ENCODE measurements at regions not wholly inside any gene's neighbourhood (a gene's known extent, or its start where the extent isn't known, plus 50 kb on each side); places are given as distances from the start of the nearest gene placed in this dataset.

DNA sequence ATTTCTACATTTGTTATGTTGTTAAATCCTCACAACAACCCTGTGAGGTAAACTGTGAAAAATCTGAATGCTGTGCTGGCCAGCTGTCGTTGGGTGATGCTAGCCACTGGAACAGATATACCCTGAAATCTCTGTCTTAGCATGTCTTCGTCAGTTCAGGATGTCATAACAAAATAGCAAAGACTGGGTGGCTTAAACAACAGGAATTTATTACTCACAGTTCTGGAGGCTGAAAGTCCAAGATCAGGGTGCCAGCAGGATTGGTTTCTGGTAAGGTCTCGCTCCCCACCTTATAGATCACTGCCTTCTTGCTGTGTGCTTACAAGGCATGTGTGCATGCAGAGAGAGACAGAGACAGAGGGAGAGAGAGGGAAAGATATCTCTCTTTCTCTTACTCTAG, 211.7 kb downstream of the C11orf91 start:
- H3K27ac Mint-ChIP-seq, result no peak overlapping the region
- H3K36me3 Mint-ChIP-seq, result no peaks in the 10 kb centered on the region
- TF ChIP-seq, protein P1, sequence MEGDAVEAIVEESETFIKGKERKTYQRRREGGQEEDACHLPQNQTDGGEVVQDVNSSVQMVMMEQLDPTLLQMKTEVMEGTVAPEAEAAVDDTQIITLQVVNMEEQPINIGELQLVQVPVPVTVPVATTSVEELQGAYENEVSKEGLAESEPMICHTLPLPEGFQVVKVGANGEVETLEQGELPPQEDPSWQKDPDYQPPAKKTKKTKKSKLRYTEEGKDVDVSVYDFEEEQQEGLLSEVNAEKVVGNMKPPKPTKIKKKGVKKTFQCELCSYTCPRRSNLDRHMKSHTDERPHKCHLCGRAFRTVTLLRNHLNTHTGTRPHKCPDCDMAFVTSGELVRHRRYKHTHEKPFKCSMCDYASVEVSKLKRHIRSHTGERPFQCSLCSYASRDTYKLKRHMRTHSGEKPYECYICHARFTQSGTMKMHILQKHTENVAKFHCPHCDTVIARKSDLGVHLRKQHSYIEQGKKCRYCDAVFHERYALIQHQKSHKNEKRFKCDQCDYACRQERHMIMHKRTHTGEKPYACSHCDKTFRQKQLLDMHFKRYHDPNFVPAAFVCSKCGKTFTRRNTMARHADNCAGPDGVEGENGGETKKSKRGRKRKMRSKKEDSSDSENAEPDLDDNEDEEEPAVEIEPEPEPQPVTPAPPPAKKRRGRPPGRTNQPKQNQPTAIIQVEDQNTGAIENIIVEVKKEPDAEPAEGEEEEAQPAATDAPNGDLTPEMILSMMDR (conservative IDR thresholded peaks at IDR 0.05), result no peak
- no peak for DNase-seq (ENCODE audit: extremely low spot score, unreplicated experiment)
- no peak overlapping the region for H3K4me3 Mint-ChIP-seq
- peaks cover 13% of the 10 kb centered on the region for H3K27me3 Mint-ChIP-seq
- no peaks in the 10 kb centered on the region for H3K9me3 Mint-ChIP-seq
- H3K4me1 Mint-ChIP-seq (ENCODE audit: unreplicated experiment), result no peaks in the 10 kb centered on the region

DNA sequence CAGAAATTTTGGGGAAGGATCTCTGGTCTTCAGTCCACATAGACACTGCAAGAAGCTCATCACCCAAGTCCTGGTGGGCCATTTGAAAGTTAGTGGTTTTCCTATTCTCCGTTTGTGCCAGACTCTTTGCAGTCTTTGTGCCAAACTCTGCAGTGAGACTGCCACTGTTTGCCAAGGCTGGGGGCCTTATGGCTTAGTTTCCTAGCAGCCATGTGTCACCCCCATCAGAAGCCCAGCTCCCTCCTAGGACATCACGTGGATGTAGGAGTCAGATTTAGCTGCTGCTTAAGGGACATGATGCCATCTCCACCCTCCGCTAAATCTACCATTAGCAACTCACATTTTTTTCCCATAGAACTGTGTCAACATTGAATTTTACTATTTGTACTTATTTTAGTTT, 220.0 kb downstream of the C11orf91 start:
- Mint-ChIP-seq H3K36me3 (no peaks in the 10 kb centered on the region), H3K4me1 (ENCODE audit: unreplicated experiment) (no peaks in the 10 kb centered on the region), H3K9me3 (no peaks in the 10 kb centered on the region), H3K27ac (no peak overlapping the region), H3K27me3 (peaks cover 22% of the 10 kb centered on the region), H3K4me3 (no peak overlapping the region)
- no peak for DNase-seq (ENCODE audit: extremely low spot score, unreplicated experiment)
- TF ChIP-seq, protein P1 (conservative IDR thresholded peaks at IDR 0.05), result no peak

DNA sequence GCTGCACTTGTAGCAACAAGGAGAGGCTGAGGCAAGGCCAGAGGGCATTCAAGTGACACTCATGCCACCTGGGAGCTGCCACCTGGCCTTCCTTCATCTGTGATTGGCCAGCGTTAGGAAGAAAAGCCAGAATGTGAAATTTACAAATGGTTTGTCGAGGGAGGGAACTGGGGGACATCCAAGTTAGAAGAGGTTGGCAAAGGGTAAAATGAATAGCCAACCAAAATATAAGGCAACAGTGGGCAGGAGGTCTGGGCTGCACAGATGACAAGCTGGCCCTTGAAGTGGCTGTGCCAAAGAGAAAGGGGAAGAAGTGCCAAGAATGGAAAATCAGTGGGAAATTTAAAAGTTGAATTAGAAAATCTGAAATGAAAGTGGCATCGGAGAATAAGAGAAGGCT, 221.4 kb downstream of the C11orf91 start:
- no peaks in the 10 kb centered on the region for H3K4me1 Mint-ChIP-seq (ENCODE audit: unreplicated experiment)
- H3K4me3 Mint-ChIP-seq, result no peak overlapping the region
- peaks cover 22% of the 10 kb centered on the region for H3K27me3 Mint-ChIP-seq
- no peak overlapping the region for H3K27ac Mint-ChIP-seq
- no peaks in the 10 kb centered on the region for H3K9me3 Mint-ChIP-seq
- TF ChIP-seq, protein P1 (conservative IDR thresholded peaks at IDR 0.05), result no peak
- H3K36me3 Mint-ChIP-seq, result no peaks in the 10 kb centered on the region
- DNase-seq (ENCODE audit: extremely low spot score, unreplicated experiment), result no peak

DNA sequence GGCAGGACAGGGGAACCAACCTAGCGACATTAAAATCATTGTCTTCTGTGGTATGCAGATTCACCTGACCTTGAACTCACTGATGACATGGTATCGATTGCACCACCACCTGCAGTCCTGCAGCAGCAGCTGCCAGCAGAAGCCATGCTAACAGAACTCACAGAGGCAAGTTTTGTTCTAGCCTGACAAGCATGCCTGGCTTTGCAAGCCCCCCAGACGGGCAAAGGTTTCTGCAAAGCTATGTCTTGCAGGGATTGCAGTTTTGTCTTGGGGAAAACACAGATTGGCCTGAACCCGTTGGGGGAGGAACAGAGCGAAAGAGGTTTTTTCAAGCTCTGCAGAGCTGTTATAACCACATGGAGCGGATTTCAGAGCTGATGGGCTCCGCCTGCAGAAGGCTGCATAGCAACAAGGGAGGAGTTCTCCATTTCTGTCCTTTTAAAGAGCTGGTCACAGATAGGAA, 221.0 kb downstream of the HIPK3 start:
- no peak for DNase-seq (ENCODE audit: extremely low spot score, unreplicated experiment)

DNA sequence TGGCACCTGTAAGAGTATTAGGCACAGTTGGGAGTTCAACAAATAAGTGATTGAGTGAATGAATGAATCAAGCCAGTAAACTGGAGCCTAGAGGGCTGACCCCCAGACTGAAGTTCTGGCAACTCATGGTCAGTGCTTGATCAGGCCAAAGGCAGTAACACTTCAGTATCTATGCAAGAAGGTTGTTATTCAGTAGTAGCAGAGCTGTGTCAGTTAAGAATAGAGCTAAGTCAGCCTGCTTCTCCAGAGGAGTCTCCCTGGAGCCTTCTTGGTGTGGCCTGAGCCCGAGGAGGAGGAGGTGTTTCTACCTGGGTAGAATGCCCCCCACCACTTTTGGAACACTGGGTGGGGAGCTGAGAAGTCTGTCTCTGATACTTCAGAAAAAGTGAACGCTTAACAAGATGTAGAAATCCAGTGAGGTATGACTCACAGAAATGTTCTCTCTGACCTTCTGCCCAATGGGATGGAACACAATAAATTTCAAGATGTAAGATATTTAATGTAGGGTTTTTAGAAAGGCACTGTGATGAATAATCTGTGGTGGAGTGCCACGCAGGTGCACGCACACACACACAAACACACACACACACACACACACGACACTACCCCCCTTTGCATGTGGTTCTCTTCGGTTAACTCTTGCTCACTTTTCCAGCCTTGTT, 219.9 kb downstream of the HIPK3 start:
- H3K36me3 Mint-ChIP-seq, result no peaks in the 10 kb centered on the region
- DNase-seq (ENCODE audit: extremely low spot score, unreplicated experiment), result no peak
- TF ChIP-seq, protein P1 (conservative IDR thresholded peaks at IDR 0.05), result no peak
- H3K4me1 Mint-ChIP-seq (ENCODE audit: unreplicated experiment), result no peaks in the 10 kb centered on the region
- H3K9me3 Mint-ChIP-seq, result no peaks in the 10 kb centered on the region
- H3K4me3 Mint-ChIP-seq, result no peak overlapping the region
- no peak overlapping the region for H3K27ac Mint-ChIP-seq
- H3K27me3 Mint-ChIP-seq, result peaks cover 26% of the 10 kb centered on the region

More for the DNA sequence above, 221.0 kb downstream of the HIPK3 start:
- TF ChIP-seq, protein P1 (conservative IDR thresholded peaks at IDR 0.05), result no peak
- Mint-ChIP-seq H3K36me3 (no peaks in the 10 kb centered on the region), H3K27ac (no peak overlapping the region), H3K4me1 (ENCODE audit: unreplicated experiment) (no peaks in the 10 kb centered on the region), H3K27me3 (peaks cover 26% of the 10 kb centered on the region), H3K4me3 (no peak overlapping the region), H3K9me3 (no peaks in the 10 kb centered on the region)
